Amniotic epithelial cell (primary cell): ENCODE measurements at regions not wholly inside any gene's neighbourhood (a gene's known extent, or its start where the extent isn't known, plus 50 kb on each side); places are given as distances from the start of the nearest gene placed in this dataset.
"Not testable (repeated sequence)": the region's sequence is repeated elsewhere in the genome, so short reads cannot be mapped to it uniquely, and the experiment has no call there.

Source experiments
- DNase-seq: peaks from one replicate; pipeline ENCODE4 v3.0.0-alpha.2; 2010; ENCODE audit warnings: low read depth

DNA sequence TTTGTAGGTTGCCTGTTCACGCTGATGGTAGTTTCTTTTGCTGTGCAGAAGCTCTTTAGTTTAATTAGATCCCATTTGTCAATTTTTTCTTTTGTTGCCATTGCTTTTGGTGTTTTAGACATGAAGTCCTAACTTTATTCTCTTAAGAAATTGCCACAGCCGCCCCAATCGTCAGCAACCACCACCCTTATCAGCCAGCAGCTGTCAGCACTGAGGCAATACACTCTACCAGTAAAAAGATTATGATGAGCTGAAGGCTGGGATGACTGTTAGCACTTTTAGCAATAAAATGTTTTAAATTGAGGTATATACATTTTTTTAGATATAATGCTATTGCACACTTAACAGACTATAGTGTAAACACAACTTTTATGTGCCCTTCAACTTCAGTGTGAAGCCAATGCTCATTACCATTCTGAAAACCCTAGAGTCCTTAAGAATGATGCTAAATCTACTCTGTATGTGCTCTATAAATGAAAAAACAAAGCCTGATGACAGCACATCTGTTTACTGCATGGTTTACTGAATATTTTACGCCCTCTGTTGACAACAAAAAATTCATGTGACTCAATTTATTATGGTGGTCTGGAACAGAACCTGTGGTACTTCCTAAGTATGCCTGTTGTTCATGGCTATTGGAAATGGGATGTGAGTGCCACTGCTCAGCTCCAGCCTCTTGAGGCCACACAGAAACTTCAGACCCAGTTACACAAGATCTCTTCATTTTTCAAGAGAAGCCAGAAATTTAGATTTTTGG lies 197.4 kb downstream of the DUSP6 start:
- DNase-seq = peak; percentile 66

GRCh38 chr12:89153341-89153740 lies 199.0 kb downstream of the DUSP6 start:
- DNase-seq = peak; percentile 54

GRCh38 chr12:89151536-89151935 lies 200.8 kb downstream of the DUSP6 start:
- DNase-seq = no peak

DNA sequence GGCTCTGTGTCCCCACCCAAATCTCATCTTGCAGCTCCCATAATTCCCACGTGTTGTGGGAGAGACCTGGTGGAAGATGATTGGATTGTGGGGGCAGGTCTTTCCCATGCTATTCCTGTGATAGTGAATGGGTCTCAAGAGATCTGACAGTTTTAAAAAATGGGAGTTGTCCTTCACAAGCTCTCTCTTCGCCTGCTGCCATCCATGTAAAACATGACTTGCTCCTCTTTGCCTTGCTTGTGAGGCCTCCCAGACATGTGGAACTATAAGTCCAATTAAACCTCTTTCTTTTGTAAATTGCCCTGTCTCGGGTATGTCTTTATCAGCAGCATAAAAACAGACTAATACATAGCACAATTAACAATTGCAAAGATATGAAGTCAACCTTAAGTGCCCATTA lies 201.5 kb downstream of the DUSP6 start:
- not testable (repeated sequence) for DNase-seq

- no peak for DNase-seq
These were observed 211.6 kb downstream of the DUSP6 start for GRCh38 chr12:89140602-89141238.

GRCh38 chr12:89140141-89140540 lies 212.2 kb downstream of the DUSP6 start:
- no peak for DNase-seq

DNA sequence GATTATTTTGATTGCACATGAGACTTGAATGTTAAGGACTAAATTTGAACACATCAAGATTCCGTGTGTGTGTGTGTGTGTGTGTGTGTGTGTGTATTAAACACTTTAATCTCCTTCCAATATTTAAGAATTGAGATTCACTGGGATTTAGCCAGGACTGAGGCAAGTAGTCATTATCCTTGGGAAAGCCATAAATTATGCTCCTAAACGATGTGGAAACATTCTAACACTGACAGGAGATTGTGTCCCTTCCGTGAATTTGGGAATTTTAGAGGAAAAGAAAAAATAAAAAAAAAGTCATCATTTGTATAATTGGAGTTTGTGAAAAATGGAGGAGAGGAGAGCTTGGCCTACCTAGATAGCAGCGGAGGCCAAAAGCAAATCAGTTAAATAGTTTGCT lies 212.9 kb downstream of the DUSP6 start:
- DNase-seq = no peak

GRCh38 chr12:89138048-89138852 lies 214.1 kb downstream of the DUSP6 start:
- DNase-seq = no peak

GRCh38 chr12:89135976-89136634 lies 216.2 kb downstream of the DUSP6 start:
- peak; percentile 21 for DNase-seq

- no peak for DNase-seq
These were observed 218.0 kb downstream of the DUSP6 start for GRCh38 chr12:89134213-89134770.

GRCh38 chr12:89129167-89129870 lies 223.0 kb downstream of the DUSP6 start:
- no peak for DNase-seq

- peak; percentile 84 for DNase-seq
These were observed 225.6 kb downstream of the DUSP6 start for GRCh38 chr12:89126712-89127111.

GRCh38 chr12:89122852-89123251 lies 229.4 kb downstream of the DUSP6 start:
- DNase-seq = no peak

DNA sequence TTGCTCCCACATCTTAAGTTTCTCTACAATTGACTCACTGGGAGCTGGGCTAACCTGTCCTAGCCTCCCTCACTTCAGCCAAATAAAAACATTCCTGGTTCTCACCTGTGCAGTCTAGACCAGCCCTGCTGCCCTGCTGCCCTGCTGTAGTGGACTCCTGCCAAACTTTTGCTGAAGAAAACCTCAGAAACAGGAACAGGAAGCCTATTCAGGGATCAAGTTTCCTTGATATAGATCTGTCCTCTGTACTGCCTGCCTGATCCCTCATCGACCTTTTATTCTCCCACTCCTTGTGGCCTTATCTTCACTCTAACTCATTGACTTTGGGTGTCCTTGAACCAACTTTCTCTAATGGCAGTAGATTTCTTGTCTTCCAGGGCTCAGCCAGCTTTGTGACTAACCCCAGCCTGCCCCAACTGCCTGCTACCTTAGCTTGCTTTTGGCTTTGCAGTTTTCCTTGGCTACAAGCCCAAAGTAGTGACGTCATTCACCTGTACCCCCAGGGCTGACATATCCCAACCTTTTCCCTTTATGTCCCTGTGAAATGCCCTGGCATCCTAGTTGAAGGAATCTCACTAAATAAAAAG lies 234.8 kb downstream of the DUSP6 start:
- DNase-seq = no peak

DNA sequence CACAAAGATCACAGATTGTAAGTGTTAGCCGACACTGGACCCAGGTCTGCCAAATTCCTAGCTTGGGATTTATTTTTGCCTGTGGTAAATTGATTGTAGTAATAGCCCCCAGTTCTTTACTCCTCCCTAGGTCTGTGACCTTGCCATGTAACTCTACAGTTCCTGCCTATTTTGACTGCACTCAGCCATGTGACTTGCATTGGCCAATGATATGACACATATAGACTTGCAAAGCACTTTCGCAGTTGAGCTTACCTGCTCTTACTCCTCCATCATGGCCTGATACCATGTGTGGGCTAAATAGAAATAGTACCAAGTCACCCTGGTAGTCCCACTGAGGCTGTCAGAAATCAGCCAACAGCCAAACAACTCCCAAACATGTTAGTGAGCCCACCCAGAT lies 240.3 kb downstream of the DUSP6 start:
- DNase-seq = no peak

- no peak for DNase-seq
These were observed 244.0 kb downstream of the DUSP6 start for GRCh38 chr12:89108265-89108664.

DNA sequence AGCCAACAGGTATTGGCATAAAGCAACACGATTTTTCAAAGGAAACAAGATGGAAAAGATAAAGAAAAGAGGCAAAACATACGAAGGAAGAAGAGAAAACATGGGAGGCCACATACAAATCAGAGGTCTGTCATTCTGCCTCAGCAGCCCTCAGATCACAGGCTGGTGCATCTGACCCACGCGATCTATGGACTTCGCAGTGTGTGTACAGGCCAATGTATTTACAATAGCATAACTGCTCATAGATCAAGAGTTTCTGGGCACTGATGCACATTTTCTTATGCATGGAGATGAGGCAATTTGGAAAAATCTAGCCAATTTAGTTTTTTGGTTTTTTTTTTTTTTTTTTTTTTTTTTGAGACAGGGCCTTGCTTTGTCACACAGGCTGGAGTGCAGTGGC lies 245.4 kb downstream of the DUSP6 start:
- DNase-seq = no peak

DNA sequence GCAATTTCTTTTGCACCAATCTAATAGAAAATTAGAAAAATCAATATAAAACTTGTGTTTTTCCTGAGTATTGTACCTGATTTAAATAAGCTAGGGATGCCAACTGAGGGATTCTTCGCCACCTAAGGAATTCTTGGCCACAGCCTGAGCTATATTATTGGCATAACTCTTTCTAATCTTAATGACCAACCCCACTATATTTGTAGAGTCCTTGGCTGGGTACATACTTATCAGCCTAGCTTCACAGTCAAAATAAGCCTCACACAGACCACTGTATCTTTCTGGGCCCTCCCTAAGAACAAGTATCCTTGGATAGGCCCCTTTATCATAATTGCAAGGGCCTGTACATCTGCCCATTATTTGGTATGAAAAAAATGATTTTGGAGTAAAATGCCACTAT lies 247.1 kb downstream of the DUSP6 start:
- no peak for DNase-seq

GRCh38 chr12:89103831-89104230 lies 248.5 kb downstream of the DUSP6 start:
- DNase-seq = no peak

DNA sequence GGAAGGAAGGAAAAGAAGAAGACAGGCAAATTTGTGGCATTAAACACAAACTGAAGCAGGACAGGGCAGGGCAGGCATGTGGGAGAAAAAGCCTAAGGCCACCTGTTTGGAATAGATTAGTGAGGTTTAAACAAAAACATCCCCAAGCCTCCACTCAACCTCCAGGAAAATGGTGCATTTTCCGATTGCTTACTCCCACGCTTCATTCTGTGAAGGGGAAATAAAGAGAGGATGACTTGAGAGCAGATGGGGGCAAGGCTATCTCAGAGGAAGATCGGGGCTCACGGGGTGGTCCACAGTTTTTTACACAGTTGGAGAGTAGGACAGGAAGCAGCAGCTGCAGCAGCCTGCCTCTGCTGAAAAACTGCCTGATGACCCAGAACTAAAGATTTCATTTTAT lies 250.9 kb downstream of the DUSP6 start:
- DNase-seq = no peak
